NCI-H1048 (cell line): ENCODE measurements at regions not wholly inside any gene's neighbourhood (a gene's known extent, or its start where the extent isn't known, plus 50 kb on each side); places are given as distances from the start of the nearest gene placed in this dataset.

Experiments used
- DNase-seq: peaks from one replicate; lab custom pipeline; 2025; lab: John Stamatoyannopoulos, UW

DNA sequence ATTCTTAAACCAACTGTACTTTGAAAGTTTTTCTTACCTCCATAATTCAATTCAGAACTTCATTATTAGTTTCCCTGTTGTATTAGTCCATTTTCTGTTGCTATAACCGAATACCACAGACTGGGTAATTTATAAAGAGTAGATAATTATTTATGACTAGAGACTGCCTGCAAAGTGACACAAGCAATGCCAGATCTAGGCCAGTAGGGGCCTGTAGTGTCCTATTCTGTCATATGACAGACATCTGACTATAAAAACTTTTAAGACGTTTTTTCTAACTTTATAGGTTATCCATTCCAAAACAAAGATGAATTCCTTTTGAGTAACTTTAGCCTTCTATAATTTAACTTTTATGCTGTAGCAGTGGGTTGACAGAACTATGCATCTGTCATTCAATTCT, 2783.8 kb downstream of the PCDH9 start:
- DNase-seq = no peak

DNA sequence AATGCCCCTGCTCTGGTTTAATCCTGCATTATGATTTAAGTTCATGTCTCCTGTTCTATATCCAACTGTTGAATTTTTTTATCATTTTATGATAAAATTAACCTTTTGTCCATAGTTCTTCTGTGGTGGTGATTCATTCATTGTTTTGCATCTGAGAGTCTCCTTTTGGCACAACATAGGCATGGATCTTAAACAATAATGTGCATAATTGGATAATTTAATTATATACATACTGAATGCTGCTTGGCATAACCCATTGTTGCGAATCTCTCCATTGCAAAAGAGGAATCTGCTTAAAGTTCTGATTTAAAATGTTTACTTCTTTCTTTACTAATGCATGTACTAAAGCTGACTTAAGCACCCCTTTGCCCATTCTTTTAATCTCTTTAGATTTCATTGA, 2788.4 kb downstream of the PCDH9 start:
- no peak for DNase-seq

DNA sequence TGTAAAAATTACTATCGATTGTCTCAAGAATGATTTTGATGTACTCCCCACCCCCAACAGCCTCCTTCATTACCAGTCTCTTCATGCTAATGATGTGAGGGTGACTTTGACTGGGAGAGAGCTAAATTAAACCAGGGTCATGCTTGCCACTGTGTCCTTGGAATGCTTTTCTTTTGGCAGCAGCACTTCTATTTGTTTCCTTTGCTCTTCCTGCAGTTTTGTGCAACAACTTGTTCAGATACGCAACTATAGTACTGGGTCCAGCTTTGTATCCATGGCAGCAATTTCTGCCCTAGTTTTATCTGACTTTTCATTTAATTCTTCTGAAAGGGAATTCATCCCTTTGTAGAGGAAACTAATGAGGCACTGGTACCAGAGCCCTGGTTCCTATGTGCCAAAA, 2792.1 kb downstream of the PCDH9 start:
- no peak for DNase-seq

DNA sequence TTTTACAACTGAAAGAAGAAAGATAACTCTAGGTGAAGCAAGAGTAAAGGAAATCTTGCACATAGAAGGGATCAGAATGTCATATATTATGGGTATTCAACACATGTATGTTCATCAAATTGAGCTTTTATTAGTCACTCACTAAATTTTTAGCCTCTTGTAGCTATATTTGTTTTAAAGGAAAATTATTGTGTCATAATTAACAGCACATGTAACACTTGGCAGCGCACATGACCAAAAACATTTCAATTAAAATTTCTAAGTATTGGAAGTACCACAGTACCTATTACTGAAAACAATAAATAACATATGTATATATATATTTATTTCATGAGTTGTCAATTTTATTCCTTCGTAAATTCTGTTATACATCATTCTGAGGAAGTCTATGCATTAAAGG, 2800.4 kb downstream of the PCDH9 start:
- DNase-seq = no peak

DNA sequence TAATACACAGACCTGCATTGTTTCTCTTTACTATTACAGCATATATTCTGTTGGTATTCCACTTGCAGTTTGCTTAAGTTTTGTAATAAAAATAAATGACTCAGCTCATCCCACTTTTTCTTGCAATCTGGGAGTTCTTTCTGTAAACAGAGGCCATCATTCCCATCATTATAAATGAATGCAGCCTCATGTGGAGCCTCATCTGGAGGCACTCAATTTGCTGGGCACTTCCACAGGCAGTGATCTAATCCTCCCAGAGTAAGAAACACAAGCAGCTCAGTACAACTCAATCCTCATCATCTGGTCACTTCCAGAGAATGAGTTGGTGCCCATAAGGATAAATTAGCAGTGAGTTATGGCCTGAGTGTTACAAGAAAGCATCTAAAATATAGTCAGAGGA, 2801.9 kb downstream of the PCDH9 start:
- DNase-seq = no peak

DNA sequence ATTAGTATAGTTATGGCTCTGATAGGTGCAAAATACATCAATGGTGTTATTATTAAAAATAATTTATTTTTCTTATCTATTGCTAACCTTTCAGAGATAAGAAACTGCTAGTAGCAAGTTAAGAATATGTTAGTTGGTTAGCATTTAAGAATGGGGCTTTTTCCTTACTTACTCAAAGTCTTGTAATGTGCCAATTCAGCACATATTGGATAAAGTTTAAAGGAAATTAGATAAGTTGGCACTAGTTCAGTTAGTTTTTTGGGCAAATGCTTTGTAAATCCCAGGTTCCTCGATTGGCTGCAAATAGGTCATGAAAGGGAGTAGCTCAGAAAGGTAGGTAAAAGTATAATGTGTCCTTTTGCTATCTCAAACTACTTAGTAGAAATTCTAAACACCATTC, 2806.7 kb downstream of the PCDH9 start:
- no peak for DNase-seq

DNA sequence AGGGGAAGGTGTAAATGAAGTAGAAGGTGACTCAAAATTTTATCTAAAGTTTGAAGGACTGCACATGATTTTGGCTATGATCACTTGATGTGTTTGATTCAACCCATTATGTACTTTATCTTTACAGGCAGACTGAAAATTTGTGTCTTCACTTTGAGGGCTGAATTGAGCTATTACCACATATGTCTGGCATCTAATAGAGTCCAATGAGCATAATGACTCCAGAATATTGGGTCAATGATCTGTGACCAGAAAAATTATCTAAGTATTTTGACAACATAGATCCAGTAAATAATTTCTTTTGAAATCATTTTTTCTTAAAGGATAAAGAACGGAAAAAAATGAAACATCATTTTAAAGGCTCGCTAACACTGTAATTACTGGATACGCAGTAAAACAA, 2810.0 kb downstream of the PCDH9 start:
- no peak for DNase-seq

DNA sequence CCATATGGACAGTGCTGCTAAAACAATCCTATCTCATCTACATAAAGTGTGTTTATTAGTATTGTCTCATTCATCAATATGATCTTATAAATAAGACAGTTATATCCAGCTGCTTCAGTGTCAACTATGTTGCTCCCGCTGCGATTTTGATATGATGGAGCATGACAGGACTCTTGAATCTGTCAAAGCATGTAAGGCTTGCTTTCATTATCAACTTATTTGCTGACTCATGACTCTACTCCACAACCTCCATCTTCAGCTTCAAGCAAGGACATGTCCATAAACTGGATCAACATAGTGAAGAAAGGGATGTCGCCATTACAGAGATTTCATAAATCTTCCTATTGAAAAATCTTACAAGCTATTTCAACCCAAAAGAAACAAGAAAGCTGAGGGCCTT, 2812.6 kb downstream of the PCDH9 start:
- no peak for DNase-seq

DNA sequence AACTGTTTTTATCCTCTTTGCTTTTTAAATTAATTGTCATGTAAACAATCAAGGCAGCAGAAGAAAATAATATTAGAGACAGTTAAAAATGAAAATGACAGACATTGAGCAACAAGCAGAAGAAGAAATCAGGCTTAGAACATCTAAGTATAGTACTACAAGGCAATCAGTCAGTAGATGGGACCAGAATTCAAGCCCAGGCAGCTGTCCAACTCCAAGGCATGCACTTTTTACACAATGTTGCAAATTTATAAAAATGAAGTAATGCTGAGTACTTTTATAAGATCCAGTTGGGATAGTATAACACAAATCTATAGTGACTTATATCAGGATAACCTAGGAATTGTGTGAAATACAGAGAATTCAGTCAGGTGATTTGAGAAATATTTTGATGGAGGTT, 2815.8 kb downstream of the PCDH9 start:
- DNase-seq = no peak

DNA sequence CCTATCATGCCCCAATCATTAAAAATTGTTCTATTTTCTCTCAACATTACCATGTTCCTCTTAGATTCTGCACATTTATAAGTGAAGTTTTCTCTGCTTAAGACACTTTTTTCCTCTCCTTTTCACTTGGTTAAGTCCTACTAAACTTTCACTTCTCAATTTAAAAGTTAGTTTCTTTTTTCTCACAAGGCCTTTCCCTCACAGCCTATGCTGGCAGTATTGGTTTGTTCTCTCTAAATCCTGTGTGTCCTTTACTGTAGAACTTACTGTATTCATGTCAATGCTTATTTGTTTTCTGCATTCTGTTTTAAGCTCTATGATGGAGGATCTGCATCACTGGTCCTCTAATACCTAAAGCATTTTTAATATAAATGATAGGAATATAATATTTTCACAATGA, 2816.6 kb downstream of the PCDH9 start:
- DNase-seq = no peak

DNA sequence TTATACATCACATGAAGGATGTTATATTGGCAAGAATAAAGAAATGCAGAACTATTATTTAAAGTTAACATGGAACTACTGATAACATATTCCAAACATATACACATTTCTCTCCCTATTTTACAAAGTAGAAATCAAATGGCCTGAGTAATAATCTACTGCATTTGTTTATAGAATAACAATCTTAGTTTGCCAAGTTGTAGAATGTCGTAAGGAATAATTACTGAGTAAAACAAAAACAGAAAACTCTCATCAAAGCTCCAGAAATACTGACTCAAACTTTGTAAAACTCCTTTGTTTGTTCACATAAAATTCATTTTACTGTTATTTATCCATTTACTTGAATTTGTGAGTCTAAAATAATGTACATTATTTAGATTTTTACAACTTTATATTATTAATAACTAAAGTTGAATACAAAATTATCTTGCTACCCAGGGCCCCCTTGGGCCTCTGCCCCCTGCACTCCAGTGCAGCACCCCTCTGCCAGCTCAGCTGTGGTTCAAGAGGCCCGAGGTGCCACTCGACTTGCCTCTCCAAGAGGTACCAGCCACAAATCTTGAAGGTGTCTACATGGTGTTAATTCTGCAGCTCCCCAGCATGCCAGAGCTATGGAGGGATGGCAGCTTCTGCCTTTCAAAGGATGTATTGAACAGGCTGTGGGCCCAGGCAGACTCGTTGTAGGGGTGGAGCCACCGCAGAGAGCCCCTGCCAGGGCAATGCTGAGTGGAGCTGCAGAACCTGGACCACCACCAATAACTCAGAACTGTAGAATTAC, 2819.7 kb downstream of the PCDH9 start:
- no peak for DNase-seq

DNA sequence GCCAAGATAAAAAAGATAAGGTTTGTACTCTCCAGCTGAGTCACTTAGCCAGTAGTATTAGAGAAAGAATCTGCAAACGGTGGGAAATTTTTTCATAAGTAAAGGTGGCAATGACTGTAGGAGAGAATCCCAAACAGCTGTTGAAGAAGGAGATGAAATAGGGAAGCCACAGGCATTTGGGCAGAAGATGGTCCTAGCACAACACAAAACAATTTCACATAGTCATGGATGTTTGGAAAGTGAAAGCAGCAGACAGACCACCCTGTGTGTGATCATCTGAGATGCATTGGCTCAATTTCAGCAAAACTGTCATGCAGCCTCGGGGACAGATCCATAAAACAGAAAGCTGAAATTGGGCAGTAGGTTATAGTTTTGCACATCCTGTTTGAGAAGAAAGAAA, 2832.4 kb downstream of the PCDH9 start:
- DNase-seq = no peak

DNA sequence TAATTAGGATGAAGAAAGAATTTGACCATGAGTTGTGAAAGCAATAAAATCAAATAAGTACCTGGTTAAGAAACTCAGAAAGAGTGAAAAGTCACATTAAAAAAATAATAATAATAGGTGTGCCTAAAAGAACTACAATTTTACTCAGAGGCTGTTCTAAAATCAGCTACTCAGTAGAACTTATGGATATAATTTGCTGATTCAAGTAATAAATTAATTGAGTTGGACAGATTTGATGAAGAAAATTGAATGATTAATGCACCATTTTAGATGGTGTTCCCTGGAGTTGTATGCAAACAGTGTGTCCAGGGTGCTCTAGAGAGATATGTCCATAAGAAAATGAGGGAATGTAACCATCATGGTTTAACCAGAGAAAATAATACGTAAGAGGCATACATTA, 2852.5 kb downstream of the PCDH9 start:
- DNase-seq = no peak

DNA sequence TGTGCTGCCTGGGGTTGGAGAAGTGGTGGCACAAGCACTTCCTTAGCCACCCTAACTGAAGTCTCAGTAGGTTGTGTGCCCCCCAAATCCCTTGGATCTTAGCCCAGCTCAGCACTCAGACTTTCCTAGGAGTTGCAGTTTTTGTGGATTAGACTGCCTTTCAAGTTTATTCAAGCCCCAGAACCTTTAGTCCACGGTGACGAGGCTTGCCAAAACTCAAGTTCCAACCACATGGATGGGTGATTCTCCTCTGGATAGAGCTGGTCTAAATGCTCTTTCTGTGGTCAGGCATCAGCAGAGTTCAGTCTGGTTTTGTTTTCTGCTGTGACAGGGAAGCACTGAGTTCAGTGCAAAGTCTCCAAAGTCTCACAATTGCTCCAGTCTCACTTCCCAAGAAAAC, 2858.7 kb downstream of the PCDH9 start:
- no peak for DNase-seq

DNA sequence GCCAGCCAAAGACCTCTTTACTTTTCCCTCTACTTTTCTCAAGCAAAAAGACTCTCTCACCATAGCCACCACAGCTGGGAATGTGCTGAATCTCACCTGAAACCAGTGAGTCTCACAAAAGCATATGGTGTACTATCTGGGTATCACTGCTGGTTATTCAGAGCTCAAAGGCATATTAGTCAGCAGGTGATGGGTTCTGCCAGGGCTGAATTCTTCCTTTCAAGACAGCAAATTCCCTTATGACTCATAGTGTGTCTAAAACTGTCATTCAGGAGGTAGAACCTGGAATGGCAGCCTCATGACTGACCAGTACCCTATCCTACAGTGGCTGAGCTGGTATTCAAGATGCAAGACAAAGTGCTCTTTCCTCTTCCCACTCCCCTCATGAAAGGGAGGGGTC, 2859.1 kb downstream of the PCDH9 start:
- no peak for DNase-seq

DNA sequence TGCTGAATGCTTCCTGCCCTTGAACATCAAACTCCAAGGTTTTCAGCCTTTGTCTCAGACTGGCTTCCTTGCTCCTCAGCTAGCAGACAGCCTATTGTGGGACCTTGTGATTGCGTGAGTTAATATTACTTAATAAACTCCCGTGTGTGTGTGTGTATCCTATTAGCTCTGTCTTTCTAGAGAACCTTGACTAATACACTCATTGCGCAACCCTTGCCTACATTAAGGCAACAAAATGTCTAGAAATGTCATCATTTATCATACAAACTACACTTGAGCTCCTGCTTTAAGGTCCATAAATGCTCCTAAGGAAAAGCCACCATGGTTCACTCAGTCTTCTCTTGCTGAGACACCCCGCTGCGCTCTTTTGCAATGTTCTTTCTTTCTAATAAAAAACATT, 2861.0 kb downstream of the PCDH9 start:
- DNase-seq = no peak

DNA sequence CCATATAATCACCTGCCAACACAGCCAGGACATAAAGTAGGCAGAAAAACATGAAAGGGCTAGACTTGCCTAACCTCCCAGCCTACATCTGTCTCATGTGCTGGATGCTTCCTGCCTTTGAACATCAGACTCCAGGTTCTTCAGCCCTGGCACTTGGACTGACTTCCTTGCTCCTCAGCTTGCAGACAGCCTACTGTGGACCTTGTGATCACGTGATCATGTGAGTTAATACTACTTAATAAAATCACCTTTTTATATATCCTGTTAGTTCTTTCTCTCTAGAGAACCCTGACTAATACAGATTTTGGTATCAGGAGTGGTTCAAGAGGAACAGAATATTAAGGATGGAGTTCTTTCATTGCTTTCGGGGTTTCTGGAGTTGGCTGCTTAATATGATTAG, 2867.6 kb downstream of the PCDH9 start:
- DNase-seq = no peak

DNA sequence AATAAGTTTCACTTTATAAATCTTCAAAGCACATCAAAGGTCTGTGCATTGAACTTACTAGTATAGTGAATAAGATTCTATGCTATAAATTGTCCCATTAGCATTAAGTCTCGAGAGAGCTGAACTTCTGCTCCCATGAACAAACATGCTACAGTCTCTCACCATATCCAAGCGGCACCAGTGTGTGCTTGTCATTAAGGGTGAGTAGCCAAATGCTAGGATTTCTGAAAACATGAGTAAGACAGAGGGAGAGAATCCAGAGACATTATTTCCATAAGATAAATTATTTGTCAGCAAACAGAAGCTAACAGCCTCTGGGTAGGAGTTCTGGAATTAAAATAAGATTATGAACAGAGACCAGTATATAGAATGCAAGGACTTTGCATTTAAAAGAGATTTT, 2882.5 kb downstream of the PCDH9 start:
- no peak for DNase-seq

DNA sequence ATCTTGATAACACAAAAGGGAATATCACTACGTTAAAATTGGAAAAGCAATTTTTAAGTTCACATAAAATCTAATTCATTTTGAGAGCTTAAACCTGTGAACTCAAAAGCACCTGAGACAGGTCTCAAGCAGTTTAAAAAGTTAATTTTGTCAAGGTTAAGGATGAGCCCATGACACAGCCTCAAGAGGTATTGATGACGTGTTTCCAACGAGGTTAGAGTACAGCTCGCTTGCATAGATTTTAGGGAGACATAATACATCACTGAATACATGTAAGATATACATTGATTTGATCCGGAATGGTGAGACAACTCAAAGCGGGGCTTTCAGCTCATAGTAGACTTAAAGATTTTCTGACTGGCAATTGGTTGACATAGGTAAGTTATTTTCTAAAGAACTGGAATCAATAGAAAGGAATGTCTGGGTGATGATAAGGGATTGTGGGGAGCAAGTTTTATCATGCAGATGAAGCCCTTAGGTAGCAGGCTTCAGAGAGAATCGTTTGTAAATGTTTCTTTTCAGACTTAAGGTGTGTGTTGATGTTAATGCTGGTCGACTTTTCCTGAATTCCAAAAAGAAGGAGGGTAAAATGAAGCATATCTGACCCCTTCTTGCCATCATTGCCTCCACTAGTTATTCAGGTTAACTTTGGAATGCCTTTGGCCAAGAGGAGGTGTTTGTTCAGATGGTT, 2890.6 kb downstream of the PCDH9 start:
- DNase-seq = no peak

DNA sequence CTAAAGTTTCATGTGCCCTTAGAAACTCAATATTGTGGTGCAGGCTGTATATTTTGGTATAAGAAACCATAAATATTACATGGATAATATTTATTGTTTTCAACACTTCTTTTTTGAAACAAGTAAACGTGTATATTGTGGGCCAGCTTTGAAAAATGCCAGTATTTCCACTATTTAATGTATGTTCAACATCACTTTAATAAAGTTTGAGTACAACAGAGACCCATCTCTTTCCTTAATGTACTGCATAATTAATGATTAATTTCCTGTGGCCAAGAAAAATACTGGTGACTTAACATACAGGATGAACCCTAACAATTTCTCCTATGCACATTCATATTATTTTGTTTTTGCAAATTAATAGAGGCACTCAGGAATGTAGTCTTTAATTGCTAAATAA, 2891.5 kb downstream of the PCDH9 start:
- DNase-seq = no peak

DNA sequence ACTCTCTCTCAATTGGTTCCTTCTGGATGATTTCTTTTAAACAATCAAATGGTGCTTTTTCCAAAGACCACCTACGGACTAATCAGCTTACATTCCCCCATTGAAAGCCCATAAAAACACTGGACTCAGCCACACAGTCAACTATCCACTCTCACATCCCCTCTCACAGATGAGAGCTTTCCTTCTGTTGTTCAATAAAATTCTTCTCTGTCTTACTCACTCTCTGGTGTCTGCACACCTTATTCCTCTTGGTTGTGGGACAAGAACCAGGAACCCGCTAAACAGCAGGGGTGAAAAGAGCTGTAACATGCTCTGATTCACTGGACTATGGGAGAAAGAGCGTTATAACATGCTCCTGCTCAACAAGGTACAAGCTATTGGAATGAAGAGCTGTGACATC, 2896.2 kb downstream of the PCDH9 start:
- no peak for DNase-seq

DNA sequence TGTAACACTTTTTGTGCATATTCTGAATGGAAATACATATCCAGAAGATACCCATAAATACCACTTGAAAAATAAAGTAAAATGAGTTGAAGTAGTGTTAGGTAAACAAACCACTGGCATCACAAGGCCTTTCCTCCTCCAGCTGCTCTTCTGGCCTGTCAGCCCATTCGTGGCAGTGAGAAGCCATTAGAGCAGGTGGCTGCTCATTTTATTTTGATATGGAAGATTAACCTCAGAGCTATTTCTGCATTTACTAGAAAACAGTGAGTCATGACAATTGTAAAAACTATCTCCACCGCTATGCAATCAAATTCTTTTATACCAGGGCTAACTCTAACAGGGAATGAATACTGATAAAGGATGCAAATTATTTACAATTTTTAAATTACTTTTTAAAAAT, 2898.1 kb downstream of the PCDH9 start:
- no peak for DNase-seq

DNA sequence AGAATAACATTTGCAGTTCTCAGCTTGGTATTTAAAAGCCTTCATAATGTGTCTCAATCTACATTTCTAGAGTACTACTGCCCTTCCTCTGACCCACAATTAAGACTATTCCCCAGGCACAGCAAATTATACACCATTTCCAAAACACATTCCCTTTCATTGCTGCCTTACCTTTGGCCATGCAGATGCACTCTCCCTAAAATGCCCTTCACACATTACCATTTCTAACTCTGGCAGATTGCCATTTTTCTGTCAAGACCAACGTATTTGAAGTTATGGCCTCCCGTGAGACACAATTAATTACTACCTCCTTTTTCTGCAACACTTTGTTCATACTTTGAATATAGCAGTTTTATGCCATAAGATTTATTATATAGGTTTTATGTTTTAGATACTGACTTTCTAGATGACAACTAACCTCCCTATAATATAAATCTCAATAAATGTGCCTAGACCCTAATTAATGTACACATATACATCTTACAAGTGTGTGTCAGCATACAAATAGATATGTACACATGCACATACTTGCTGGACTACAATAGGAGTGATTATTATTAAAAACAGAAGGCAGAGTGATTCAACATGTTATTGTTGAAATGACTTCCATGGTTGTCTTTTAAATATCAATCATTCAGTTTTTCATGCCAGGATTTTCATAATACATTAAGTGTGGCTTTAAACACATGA, 2902.5 kb downstream of the PCDH9 start:
- DNase-seq = no peak
